HPDE6-E6E7 (cell line): ENCODE measurements at regions not wholly inside any gene's neighbourhood (a gene's known extent, or its start where the extent isn't known, plus 50 kb on each side); places are given as distances from the start of the nearest gene placed in this dataset.

Experiments used
- DNase-seq: peaks from one replicate; pipeline ENCODE4 v3.0.0; 2011; ENCODE audit warnings: missing footprints; ENCODE audit errors: extremely low spot score

DNA sequence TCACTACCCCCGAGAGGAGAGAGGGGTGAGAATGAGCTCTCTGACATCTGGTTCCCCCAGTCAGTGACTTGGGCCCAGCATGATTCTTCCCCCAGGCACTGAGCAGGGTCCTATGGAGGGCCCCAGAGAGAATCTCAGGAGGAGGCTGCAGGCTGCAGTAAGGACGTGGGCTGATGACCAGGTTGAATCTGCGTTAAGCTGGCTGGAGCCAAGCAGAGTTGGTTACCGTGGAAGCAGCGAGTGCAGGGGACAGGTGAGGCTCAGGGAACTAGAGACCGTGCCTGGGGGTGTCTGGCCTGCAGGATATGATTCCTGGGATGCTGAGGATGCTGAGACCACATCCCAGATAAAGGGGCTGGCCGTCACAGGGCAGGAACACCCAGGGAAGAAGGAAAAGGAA lies 314.3 kb upstream of the IRX1 start:
- DNase-seq, result no peak

- no peak for DNase-seq
Observed at GRCh38 chr5:3278643-3279042, 317.0 kb upstream of the IRX1 start.

DNA sequence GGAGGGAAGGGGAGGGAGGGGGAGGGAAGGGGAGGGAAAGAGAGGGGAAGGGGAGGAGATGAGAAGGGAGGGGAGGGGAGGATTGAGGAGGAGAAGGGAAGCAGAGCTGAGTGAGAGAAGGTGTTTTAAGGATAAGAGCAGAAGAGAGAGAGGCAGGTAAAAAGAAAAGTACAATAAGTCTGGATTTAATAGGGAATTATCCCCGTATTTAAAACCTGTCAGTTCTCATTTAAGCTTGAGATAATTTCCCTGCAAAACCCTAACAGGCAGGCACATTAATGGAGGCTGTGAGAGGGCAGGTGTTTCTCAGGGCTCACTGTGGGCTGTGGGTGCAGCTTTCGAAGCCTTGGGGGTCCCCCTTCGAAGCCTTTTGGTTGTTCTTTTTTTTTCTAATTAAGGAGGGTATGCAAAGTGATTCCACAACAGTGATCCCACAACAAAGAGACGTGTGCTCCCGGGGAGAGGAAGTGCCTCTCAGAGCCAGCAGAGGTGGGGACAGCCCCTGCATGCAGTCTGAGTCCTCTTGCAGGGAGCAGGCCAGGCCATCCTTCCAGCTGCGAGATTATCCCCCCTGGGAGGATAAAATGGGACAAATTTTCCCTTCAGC lies 317.9 kb upstream of the IRX1 start:
- no peak for DNase-seq

DNA sequence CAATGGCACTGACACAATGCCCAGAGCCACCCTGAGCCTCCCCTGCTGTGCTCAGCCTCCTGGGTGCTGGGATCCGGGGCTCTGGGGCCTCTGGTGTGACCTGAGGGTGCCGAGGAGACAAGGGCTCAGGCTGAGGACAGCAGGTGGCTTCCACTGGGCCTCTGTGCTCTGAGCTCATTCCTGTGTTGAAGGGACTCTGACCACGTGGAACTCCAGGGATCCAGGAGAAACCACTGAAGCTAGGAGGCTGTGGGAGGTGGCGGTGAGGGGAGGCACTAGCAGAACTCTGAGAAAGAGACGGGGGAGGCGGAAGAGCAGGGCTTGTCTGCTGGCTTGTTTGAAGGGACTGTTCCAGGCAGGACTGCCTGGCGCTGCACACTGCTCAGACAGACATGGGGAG lies 318.7 kb upstream of the IRX1 start:
- no peak for DNase-seq

DNA sequence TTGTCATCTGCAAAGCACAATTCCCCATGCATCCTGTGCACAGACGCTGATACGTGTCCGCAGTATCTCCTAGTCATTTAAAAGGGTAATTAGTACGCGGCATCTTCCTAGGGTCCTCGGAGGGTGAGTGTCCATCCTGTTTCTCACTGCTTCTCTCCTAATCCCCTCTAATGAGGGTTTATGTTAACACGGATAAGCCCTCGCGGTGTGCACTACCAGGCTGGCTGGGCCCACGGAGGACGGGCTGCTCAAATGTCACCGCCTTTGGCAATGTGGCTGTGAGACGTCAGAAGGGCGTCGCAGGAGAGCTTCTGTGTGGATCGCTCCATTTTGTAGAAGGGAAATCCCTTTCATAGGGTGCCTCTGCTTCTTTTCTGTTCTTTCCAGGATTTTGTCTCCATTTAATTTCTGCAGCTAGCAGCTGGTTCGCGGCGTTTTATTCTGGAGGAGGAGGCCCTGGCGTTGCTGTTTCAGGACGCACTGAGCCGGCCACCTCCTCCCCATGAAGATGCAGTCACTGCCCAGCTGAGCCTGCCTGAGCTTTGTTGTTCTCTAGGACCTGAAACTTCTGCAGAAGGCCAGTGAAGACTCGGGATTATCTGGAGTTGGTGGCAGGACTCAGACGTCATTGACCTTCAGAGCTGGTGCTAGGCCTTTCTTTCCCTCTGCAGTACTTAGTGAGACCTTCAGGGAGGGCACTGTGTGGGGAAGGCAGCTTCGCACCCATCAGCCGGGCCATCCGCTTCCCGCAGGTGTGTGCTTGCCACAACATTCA lies 326.1 kb upstream of the IRX1 start:
- no peak for DNase-seq

DNA sequence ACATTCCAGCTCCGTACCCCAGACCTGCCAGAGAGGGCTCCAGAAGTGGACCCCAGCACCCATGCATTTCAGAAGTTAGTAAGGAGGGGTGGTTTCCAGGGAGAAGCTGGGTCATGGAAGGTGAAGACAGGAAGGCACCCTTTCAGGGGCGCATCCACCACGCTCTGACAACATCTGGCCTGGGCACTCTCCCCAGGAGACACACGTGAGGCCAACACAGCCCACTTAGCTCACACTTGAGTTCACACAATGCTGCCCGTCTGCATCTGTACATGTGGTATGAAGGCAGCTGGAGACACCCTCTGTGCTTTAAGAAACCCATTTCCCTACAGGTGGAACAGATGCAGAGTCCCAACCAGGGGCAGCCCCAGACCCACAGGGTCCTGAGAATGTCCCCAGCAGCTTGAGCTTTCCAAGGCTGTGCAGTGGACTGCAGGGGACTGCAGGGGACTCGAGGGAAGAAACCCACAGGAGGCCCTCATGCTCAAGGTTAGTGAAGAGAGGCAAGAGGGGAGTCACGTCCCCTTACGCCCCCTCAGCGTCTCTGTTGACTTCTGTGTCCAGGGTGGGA lies 326.8 kb upstream of the IRX1 start:
- DNase-seq, result no peak

GRCh38 chr5:3266861-3267260 lies 328.8 kb upstream of the IRX1 start:
- no peak for DNase-seq

DNA sequence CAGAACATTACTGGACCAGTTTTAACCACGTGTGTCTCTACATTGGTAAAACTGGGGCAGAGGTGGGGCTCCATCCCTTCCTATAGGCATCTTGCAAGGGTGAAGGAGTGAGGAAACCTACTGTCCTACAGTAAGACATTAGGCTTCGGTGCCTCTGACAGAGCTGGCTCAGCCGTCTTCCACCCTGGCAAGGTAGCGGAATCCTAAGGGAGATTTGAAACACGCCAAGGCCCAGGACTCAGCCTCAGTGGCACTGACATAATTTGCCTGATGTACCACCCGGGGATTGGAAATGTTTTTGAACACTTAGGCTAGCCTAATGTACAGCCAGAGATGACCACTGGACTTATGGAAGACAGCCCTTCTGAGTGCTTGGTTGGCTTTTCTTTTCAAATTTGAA lies 329.7 kb upstream of the IRX1 start:
- DNase-seq, result no peak

DNA sequence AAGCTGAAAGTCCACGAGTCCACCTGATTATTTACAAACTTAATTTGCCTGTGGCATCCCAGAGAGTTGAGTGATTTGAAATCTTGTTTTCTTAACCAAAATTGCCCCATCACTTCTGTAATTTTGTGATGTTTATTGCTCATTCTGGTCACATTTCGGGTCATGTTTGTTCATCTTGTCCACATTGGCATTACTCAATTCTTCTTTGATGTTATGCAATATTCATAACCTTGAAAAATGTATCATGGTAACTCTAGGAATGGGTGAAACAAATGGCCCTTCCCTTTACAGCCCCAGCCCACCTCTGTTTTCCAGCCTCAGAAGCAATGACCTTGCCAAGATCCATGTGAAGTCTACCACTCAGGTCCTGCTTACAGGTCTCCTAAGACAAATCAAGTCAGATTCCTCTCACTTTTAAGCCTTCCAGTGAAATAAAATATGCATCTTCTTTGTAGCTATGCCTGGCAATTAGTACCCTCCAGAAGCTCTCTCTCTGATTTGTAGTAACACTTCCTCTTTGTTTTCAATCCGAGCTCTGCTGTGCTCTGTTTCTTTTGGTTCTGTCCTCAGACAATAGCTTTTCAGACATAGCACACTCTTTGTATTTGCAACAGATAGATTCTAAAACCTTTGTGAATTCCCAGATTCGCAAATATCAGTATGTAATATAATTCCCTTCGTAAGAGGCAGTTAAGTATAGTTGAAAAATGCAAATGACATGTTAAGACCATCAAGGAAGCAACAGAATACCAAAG lies 330.3 kb upstream of the IRX1 start:
- no peak for DNase-seq

DNA sequence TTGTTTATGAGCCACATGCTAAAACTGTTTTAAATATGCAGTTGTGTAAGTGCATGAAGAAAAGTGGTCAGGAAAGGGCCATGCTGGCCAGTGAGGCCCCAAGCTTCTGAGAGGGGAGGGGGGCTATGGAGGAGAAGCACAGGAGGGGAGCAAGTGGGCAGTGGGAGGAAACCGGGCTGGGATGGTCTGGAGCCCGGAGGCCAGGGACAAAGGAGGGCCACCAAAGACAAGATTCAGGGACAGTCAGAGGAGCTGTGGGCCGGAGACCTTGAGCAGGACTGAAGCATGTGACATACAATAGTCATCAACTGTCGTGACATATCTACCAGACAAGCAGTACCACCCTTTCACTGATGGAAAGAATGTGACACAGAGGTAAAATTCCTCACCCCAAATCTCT lies 333.2 kb upstream of the IRX1 start:
- DNase-seq, result no peak

- no peak for DNase-seq
Observed at GRCh38 chr5:3261081-3261480, 334.6 kb upstream of the IRX1 start.

DNA sequence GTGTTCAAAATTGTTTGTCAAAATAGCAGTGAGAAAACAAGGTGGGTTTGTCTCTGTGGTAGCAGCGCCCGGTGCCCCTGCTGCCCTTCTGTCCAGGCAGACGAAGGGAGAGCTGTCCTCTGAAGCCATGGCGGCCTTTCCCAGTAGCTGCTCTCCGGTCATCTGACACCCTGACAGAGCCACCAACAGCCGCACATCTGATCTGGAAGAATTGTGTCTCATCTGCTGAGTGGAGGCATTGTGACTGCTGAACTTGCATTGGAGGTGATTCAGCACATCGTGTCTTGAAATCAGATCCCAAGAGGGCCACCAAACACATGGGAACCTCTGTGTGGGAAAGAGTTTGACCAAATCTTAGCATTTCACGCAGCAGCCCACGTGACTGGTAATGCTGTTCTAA lies 337.6 kb upstream of the IRX1 start:
- no peak for DNase-seq

DNA sequence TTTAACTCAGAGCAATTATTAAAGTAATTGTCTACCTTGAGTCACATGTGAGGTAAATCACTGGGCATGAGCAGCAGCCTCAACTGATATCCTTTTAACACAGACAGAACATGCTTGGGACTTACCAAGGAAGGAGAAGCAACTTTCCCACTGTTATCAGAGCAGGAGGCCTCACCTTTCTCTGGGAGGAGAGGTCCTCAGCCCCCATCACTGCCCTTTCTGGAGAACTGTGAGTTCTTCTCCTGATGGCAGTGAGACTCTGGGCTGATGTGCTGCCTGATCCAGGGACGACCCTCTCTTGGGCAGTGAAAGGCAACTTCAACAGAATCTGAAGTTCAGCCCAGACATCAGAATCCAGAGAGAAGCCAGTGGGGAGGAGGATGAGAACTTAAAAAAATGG lies 343.4 kb upstream of the IRX1 start:
- no peak for DNase-seq

GRCh38 chr5:3251784-3252183 lies 343.8 kb upstream of the IRX1 start:
- no peak for DNase-seq

GRCh38 chr5:3249401-3249800 lies 346.2 kb upstream of the IRX1 start:
- no peak for DNase-seq

DNA sequence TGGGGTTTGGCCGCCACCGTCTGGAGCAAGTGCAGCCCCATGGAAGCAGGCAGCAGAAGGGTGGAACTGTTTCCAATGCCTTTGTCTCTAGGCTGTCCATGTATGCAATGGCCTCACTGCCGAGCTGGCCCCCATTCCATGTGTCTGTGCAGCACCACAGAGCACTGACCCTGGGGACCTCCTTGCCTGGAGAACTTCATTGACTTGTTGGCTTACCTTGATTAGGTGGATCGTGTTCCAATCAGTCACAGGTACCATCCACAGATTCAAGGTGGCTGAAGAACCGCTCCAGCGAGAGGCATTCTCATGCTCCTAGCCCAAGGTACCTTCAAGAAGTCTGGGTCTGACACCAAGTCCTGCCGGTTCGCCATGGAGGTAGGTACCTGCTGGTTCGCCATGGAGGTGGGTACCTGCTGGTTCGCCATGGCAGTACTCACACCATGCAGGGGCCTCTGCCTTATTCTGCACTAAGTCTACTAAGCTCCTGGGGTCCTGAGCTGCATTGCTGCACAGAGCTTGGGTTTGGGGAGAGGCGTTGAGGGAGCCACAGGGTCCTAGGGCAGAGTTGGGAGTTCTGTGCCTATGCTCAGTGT lies 358.3 kb upstream of the IRX1 start:
- no peak for DNase-seq

DNA sequence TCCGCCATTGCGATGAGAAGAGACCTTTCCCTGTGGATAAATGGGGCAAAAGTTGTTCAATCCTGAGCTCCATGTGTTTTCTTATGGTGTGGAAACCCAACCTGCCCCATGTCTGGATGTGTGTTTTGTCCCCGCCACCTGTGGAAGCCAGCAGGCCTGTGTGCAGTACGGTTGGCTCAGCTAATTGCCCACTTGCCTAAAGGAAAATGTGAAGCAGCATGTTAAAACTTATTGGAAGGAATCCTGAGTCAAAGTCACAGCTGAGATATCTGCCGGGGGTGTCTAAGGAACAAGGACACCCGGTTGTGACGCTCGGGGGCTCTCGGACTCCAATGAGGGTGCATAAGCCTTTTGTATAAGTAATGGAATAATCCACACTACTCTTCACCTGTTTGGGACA lies 361.1 kb upstream of the IRX1 start:
- no peak for DNase-seq

GRCh38 chr5:3230941-3231340 lies 364.7 kb upstream of the IRX1 start:
- DNase-seq, result no peak

DNA sequence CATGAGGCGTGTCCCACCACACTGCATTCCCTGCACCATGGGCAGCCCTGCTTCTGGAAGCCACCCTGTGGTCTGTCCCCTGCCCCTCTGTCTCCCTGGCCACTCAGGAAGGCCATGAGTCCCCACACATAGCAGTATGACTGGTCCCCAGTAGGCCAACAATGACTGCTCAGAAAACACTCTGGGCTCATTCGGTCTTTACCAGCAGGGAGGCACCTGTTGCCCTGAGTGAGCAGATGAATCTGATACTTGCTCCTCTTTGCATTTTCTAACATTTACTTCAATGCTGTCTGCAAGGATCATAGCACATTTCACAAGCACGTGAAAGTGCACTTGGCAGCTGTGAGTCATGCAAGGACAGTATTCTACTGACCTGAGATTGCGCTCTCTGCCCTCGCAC lies 365.4 kb upstream of the IRX1 start:
- no peak for DNase-seq

GRCh38 chr5:3226196-3226920 lies 369.3 kb upstream of the IRX1 start:
- DNase-seq, result no peak

DNA sequence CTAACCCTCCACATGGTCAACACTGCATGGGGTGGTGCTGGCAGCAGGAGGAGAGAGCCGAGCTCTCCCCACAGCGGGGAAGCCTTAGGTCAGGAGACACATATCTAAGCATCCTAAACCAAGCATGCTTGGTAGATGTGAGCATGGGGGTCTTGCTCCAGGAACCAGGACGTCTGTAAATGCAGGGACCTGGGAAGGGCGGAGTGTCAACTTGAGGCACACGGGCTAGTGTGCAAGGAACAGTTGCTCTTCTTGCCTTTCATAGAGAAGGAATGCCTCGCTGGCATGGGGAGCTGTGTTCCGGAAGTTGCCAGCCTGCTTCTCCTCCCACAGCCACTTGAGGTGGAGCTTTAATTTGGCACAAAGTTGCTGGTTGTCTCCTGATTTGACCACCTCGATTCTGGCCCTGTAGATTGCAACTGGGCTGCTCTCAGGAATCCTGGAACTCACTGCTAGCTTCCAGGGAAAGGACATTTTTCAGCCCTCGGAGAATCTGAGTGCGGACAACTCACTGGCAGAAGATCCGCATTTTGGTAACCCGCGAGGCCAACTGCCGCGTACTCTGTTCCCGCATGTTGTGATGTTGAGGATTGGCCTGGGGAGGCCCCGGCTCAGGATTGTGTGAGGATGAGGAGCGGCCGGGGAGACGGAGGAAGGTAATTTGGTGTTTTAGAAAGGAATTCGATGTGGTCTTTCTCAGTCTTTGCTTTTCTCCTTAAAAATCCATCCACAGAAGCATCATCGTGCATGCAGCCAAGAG lies 370.3 kb upstream of the IRX1 start:
- DNase-seq, result no peak
